ENCODE measurements at regions not wholly inside any gene's neighbourhood (a gene's known extent, or its start where the extent isn't known, plus 50 kb on each side); places are given as distances from the start of the nearest gene placed in this dataset.

GRCh38 chr6:45773906-45774305, 241.8 kb downstream of the CLIC5 start:
- Histone ChIP-seq H3K4ac (ENCODE audit: low read depth, low read length) (no peak overlapping the region), H3K4me2 (ENCODE audit: low read depth, low read length) (no peak overlapping the region), H2BK20ac (ENCODE audit: low read depth, low read length) (no peak overlapping the region), H3K36me3 (ENCODE audit: control insufficient read depth, insufficient read depth, low read length) (no peaks in the 10 kb centered on the region), H4K5ac (ENCODE audit: low read depth, low read length) (no peak overlapping the region), H3K56ac (ENCODE audit: extremely low read depth, insufficient read depth, low read length) (no peak overlapping the region), H3K4me3 (ENCODE audit: insufficient read depth, low read depth, low read length) (no peak overlapping the region), H2BK15ac (ENCODE audit: low read depth, low read length) (no peak overlapping the region), H2BK120ac (ENCODE audit: low read depth, low read length) (no peak overlapping the region), H4K91ac (ENCODE audit: insufficient read depth, low read depth, low read length) (no peak overlapping the region), H3K9me3 (ENCODE audit: control insufficient read depth, insufficient read depth, low read length) (no peaks in the 10 kb centered on the region), H3K9me1 (ENCODE audit: insufficient read depth, low read length) (no peaks in the 10 kb centered on the region), H4K8ac (ENCODE audit: low read depth in 2 of 2, low read length in 2 of 2) (no peak overlapping the region), H2AK5ac (ENCODE audit: low read depth, low read length) (no peak overlapping the region), H3K79me1 (ENCODE audit: low read depth in 1 of 2, low read length in 2 of 2) (no peaks in the 10 kb centered on the region), H2BK5ac (ENCODE audit: low read depth, low read length, poor library complexity, severe bottlenecking) (no peak overlapping the region), H2AK9ac (replicated peaks; ENCODE audit: low read depth, low read length, poor library complexity) (no peak overlapping the region), H3K4me1 (ENCODE audit: control insufficient read depth, insufficient read depth, low read length) (no peaks in the 10 kb centered on the region), H3K14ac (replicated peaks; ENCODE audit: low read depth, low read length) (no peak overlapping the region), H3K27ac (ENCODE audit: insufficient read depth, low read length) (no peak overlapping the region), H3K18ac (ENCODE audit: low read depth, low read length) (no peak overlapping the region), H3K27me3 (ENCODE audit: control insufficient read depth, insufficient read depth, low read length) (peaks cover 12% of the 10 kb centered on the region), H3K9ac (ENCODE audit: low read depth, low read length) (no peak overlapping the region), H2AFZ (replicated peaks; ENCODE audit: low read length, poor library complexity) (no peak overlapping the region), H4K20me1 (ENCODE audit: insufficient read depth, low read length) (no peaks in the 10 kb centered on the region), H3K23ac (ENCODE audit: low read depth, low read length) (no peak overlapping the region)
- intact Hi-C loops (cut with micrococcal nuclease) = no loop called here
- dilution Hi-C loops (cut with HindIII; ENCODE audit: low sequenced_read_pairs, unreplicated experiment) = no loop called here
- ATAC-seq (ENCODE audit: low read depth) (no peak), DNase-seq (no peak)
- POLR2A ChIA-PET (ENCODE audit: unreplicated experiment) = no interaction called here
- in situ Hi-C loops (cut with MboI; ENCODE audit: low sequenced_read_pairs) = no loop called here
- CTCF ChIA-PET = interaction anchor here (0.6 kb wide), 1 partner anchor 398 kb away, joined by 5 read pairs; no protein-coding TSS in a partner anchor
- no TSS peak for BruUV-seq (replicated peaks)
- TF ChIP-seq MAFK (IDR thresholded peaks at IDR 0.05; ENCODE audit: low read depth, low read length) = no peak
- 89% methylated on average over 1 of the region's 3 CpGs; no CpG with 5 or more reads in 1 of the 2 experiments for WGBS, 2 experiments (ENCODE audit: extremely low coverage in 2 of 2, insufficient read length in 1 of 2)
